ENCODE measurements at regions not wholly inside any gene's neighbourhood (a gene's known extent, or its start where the extent isn't known, plus 50 kb on each side); places are given as distances from the start of the nearest gene placed in this dataset.
"Not testable (repeated sequence)": the region's sequence is repeated elsewhere in the genome, so short reads cannot be mapped to it uniquely, and the experiment has no call there.

DNA sequence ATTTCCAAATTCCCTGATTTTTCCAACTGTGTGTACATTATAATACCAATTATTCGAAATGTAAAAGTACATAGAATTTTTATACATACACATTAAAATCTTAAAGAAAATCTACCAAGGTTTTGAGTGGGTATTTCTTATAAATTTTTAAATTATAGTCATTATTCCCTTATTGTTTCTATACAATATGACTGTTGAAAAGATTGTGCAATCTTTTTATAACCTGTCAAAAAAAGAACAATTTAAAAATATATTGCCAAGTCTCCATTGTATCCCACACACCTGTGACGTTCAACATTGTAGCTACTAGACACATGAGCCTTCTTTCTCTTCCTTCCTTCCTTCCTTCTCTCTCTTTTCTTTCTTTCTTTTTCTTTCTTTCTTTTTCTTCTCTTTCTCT is 473.2 kb upstream of the CHRM3 start:
- DNase-seq (ENCODE audit: low read depth in 2 of 2) = no peak

DNA sequence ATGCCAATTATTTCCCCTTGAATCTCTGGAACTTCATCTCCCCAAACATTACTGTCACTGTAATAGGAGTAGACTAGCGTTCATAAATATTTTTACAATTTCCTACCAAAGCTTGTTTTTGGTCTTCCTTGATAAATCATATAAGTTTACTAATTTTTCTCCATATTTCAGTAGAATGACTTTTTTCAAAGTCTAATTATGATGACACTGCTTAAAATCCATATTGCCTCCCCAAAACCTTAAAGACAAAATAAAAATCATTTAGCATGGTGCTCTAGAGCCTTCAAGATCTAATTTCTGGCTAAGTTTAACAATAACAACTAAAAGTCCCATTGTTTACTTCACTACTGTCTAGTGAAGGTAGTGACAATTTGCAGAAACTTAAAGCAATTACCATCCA is 474.2 kb upstream of the CHRM3 start:
- DNase-seq (ENCODE audit: low read depth in 2 of 2) = no peak

DNA sequence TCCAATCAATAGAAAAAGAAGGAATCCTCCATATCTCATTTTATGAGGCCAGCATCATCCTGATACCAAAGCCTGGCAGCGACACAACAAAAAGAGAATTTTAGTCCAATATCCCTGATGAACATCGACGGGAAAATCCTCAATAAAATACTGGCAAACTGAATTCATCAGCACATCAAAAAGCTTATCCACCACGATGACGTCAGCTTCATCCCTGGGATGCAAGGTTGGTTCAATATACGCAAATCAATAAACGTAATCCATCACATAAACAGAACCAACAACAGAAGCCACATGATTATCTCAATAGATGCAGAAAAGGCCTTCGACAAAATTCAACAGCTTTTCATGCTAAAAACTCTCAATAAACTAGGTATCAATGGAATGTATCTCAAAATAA is 483.6 kb upstream of the CHRM3 start:
- DNase-seq (ENCODE audit: low read depth in 2 of 2) = not testable (repeated sequence)

- DNase-seq (ENCODE audit: low read depth in 2 of 2) = no peak
Measured at GRCh38 chr1:238900334-238900865, 486.0 kb upstream of the CHRM3 start.

GRCh38 chr1:238898856-238899255 is 487.5 kb upstream of the CHRM3 start:
- no peak for DNase-seq (ENCODE audit: low read depth in 2 of 2)

DNA sequence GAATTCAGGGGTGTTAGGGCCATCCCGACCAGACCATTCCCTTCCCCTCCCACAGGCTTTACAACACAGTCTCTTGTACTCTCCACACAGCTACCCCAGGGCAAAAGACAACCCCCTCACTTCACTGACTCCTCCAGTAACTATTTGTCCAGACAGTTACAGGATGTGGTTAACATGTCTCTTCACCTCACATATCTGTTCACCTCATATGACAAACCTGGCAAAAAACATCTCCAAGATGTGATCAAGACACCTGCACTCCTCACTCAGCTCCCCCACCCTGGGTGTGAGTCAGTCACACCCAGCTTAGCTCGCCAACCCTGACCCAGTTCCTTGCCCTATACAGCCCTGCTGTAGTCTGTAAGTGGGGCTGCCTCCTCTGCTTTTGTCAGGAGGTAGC is 490.5 kb upstream of the CHRM3 start:
- no peak for DNase-seq (ENCODE audit: low read depth in 2 of 2)

- DNase-seq (ENCODE audit: low read depth in 2 of 2) = no peak
Measured at GRCh38 chr1:238892612-238893011, 493.8 kb upstream of the CHRM3 start.

- no peak for DNase-seq (ENCODE audit: low read depth in 2 of 2)
Measured at GRCh38 chr1:238861342-238862066, 524.9 kb upstream of the CHRM3 start.

- DNase-seq (ENCODE audit: low read depth in 2 of 2) = no peak
Measured at GRCh38 chr1:238833919-238834318, 552.4 kb upstream of the CHRM3 start.

DNA sequence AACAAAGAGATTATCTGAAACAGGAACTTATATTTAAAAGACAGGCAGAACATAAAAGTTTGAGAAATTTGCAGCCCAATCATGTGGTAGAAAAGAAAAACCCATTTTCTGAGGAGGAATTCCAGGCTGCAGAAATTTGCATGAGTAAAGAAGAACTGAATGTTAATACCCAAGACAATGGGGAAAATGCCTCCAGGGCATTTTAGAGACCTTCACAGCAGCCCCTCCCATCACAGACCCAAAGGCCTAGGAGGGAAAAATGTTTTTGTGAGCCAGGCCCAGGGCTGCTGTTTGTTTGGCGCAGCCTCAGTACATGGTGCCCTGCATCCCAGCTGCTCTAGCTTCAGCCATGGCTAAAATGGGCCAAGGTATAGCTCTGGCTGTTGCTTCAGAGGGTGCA is 554.3 kb upstream of the CHRM3 start:
- no peak for DNase-seq (ENCODE audit: low read depth in 2 of 2)

- DNase-seq (ENCODE audit: low read depth in 2 of 2) = no peak
Measured at GRCh38 chr1:238830036-238830611, 556.2 kb upstream of the CHRM3 start.

GRCh38 chr1:238826891-238827290 is 559.5 kb upstream of the CHRM3 start:
- no peak for DNase-seq (ENCODE audit: low read depth in 2 of 2)

- DNase-seq (ENCODE audit: low read depth in 2 of 2) = no peak
Measured at GRCh38 chr1:238823416-238823815, 563.0 kb upstream of the CHRM3 start.

DNA sequence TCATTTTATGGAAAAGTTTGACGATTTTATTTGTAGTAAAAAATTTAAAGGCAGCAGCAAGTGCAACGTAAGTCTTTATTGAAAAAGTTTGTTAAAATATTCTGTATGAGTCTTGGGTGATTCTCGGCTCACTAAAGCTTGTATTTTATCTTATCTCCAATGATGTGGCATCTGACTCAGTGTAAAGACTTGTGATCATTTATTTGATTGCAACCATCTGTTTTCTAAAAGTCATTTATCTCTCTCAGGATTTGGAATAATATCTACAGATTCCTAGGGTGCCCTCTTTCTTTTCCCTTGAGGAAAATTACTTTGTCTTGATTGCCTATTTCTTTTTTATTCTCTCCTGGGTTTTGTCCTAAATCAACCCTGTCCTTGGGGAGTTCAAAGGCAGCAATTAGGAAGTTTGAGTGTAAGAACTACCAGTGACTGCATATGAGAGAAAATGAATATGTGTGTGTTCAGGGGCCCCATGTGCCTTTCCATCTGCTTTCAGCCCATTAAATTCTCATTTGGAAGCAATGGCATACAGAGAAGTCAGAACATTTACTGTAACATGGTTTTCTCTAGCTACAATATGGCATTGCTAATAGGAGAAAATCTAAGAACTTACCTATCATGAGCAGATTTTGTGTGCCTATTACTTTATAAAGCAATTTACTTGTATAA is 575.0 kb upstream of the CHRM3 start:
- DNase-seq (ENCODE audit: low read depth in 2 of 2) = no peak

DNA sequence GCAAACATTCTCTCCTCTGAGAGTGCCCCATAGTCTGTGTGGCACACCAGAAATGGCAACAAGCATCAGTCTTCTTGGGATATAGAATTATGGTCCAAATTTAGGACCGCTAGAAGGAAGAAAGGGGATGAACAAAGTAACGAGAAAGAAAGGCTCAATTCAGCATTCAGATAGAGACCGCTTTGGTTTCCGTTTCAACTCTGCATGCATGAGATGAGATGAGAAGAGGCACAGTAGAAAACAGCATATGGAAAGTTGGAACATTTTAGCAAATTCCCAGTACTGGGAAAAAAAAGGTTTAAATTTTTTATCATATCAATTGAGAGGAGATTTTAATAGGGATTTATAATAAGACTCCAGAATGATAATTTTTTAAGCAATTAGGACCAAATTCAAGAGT is 595.5 kb upstream of the CHRM3 start:
- DNase-seq (ENCODE audit: low read depth in 2 of 2) = no peak

DNA sequence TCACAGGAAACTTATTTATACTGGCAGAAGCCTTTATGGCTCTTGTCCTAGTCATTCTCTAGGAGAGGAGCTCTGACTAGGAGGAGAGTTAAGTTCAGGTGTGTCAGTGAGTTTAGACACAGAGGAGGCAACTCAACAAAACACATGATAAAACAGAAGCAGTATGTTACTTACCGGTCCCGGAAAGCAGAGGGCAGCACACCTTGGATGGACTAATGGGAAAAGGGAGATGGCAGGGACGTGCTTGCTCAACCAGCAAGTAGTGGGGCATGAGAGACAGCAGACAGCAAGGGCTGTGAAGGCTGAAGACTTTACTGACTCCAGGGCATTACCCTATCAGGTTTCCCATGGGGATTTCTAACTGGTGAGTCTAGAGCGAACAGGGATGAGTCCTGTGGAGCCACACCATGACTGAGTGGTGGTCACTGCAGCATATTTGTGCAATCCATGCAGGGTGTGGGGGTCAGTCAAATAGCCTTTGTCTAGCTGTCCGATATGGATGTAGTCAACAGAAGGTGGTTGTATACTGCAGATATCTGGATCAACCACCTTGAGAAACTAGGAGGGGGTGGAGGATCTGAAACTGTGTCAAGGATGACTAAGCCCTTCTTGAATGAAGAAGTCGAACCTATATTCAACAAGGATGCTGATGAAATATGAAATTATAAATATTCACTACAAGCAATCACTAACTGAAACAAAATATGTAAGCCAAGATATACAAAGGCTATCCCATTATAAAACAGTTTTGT is 596.3 kb upstream of the CHRM3 start:
- no peak for DNase-seq (ENCODE audit: low read depth in 2 of 2)

DNA sequence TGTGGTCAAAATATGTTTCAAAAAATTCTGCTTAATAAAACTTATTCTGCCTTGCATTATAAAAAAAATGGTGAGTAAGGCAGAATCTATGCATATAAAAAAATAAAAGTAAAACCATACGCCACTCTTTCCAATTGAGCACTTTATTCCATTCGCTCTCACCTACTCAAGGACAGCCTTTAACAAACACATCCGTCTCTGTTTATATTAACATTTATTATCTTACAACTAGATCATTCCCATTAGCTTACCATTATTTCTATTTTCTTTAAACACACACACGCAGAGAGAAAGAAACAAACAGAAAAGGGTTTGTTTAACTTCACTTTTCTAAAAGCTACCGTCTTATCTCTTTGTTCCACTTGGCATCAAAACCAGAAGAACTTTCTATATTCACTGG is 598.9 kb upstream of the CHRM3 start:
- DNase-seq (ENCODE audit: low read depth in 2 of 2) = no peak

DNA sequence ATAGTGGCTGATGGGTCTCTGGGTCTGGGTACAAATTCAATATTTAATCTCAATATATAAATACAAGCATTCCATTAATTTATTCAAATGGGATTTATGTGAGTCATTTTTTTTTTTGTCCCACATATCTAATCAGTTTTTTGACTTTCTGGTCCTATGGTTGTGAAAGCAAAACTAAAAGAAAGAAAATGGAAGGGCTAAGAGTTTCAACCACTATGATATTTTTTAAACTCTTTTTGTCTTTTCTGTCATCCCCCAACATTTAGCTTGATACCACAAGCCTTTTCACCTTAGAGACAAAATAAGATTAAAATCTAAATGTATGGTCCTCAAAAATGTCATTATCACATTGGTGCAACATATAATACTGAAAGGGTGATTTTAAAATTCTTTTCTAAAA is 602.7 kb upstream of the CHRM3 start:
- DNase-seq (ENCODE audit: low read depth in 2 of 2) = no peak

DNA sequence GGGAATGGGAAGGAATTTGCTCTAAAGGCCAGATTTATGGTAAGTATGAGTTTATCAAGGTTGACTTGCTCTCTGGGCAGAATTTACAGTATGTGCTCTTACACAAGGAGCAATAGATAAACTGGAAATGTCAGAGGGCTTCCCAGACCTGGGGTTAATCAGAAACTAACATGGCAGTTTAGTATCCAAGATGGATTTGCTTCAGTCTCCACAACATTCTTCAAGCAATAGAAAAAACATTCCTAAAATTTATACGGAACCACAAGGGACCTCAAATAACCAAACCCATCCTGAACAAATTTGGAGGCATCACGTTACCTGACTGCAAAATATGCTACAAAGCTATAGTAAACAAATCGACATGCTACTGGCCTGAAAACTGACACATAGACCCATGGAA is 606.7 kb upstream of the CHRM3 start:
- DNase-seq (ENCODE audit: low read depth in 2 of 2) = peak; percentile 57 to 65

GRCh38 chr1:238778113-238778512 is 608.3 kb upstream of the CHRM3 start:
- DNase-seq (ENCODE audit: low read depth in 2 of 2) = no peak

GRCh38 chr1:238777551-238777950 is 608.8 kb upstream of the CHRM3 start:
- no peak for DNase-seq (ENCODE audit: low read depth in 2 of 2)

DNA sequence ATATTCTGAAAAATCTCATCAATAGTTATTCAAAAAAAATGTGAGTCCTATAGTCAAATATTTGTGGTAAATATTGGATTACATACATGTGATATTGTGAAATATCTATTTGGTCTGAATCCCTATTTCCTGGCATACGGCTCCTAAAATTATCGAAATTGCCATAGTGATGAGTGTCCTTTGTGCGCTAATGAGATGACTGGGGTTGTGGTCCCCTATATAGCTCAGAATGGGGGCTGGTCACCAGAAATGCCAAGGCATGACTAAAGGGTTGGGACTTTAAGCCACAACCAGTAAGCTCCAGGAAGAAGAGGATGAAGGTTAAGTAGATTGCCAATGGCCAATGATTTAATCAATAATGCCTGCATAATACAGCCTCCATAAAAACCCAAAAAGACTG is 610.2 kb upstream of the CHRM3 start:
- DNase-seq (ENCODE audit: low read depth in 2 of 2) = no peak

Data from fibroblast of skin of left biceps (primary cell).